ENCODE measurements at regions not wholly inside any gene's neighbourhood (a gene's known extent, or its start where the extent isn't known, plus 50 kb on each side); places are given as distances from the start of the nearest gene placed in this dataset.
A peak's percentile ranks its signal among the peaks of the same experiment; 100 is the strongest.
"Not testable (repeated sequence)": the region's sequence is repeated elsewhere in the genome, so short reads cannot be mapped to it uniquely, and the experiment has no call there.

DNA sequence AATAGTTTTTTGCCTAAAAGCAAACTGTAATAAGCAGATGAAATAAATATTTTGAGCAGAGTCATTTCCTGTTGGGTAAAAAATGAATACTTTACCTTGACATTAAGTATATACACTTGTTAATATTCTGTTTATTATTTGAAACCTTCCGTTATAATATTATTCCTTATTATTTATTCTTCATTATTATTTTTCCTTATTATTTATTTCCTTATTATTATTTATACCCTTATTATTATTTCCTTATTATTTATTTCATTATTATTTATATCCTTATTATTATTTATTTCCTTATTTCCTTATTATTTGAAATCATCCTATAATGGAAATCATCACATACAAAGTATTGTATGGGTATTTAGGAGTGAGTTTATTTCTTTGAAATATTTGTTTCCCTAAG is 232.2 kb upstream of the RBBP8 start:
- DNase-seq (ENCODE audit: low read depth), result no peak

DNA sequence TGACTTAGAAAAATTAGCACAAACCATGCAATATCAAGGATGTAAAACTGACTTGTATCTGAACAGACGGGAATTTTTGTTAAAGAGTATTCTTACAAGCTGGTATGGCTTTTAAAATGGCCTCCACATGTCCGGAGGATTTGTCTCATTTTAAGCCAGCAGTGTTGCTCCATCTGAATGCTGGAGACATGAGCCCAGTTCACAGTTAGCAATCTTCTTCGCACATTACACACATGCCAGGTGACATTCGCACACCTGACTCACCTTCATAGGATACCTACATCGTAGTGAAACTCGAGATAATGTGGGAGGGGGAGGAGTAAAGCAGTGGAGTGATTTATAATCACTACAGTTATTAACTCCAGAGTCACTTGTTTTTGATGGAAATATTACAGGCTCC is 231.8 kb upstream of the RBBP8 start:
- no peak for DNase-seq (ENCODE audit: low read depth)

GRCh38 chr18:22701795-22702194 is 231.3 kb upstream of the RBBP8 start:
- no peak for DNase-seq (ENCODE audit: low read depth)

GRCh38 chr18:22702806-22703205 is 230.3 kb upstream of the RBBP8 start:
- no peak for DNase-seq (ENCODE audit: low read depth)

- no peak for DNase-seq (ENCODE audit: low read depth)
Observed at GRCh38 chr18:22703883-22704585, 229.1 kb upstream of the RBBP8 start.

DNA sequence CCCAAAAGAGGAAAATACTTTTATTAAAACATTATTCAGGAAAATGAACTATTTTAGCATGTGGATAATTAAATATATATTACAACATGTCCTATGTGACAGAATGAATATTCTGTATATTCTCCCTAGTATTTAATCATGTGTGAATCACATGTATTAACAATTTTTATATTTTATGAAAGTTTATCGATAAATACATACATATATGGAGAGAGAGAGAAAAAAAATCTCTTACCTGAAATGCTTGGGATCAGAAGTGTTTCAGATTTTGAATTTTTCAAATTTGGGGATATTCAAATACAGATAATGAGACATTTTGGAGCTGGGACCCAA is 228.6 kb upstream of the RBBP8 start:
- DNase-seq (ENCODE audit: low read depth), result no peak

DNA sequence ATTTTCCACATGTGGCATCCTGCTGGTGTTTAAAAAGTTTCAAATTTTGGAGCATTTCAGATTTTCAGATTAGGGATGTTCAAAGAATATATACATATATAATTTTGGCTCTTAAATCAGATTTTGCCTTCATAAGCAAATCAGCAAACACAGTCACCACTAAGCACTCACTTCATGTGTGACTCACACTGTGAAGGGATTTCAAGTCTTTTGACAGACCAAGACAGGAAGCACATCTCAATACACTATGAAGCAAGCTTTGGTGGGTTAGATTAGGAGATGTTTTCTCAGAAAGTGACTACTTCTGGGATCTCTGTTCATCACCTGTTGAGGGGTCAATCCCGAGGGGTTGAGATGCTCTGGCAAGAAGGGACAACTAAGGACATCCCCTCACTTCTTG is 227.8 kb upstream of the RBBP8 start:
- DNase-seq (ENCODE audit: low read depth), result peak; percentile 55

DNA sequence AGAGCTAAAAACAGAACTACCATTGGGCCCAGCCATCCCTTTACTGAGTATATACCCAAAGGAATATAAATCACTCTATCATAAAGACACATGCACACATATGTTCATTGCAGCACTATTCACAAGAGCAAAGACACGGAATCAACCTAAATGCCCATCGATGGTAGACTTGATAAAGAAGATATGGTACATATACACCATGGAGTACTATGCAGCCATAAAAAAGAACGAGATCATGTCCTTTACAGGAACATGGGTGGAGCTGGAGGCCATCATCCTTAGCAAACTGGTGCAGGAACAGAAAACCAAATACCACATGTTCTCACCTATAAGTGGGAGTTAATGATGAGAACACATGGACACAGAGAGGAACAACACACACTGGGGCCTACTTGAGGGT is 227.1 kb upstream of the RBBP8 start:
- not testable (repeated sequence) for DNase-seq (ENCODE audit: low read depth)

GRCh38 chr18:22709288-22710060 is 223.7 kb upstream of the RBBP8 start:
- no peak for DNase-seq (ENCODE audit: low read depth)

DNA sequence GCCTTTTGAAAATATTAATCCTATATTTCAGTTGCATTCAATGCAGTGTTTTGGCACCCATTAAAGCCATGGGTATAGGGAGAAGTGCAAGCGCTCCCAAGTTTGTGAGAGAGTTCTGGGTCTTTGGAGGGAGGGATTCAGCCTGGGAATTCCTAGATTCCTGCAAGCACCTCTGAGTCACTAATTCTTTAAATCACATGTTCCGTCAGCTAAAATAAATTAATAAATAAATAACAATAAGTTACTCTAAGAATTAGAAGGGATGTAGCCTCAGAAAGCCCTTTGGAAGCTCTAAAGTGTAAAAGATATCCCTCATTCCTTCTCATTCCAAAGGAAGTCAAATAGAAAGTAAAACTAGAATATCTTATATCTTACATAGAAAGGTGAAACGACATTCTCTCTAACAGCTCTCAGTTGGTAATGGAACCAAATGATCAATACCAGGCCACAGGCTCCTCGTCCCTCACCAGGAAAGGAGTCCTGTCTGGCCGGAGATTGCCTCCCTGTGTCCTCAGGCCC is 222.4 kb upstream of the RBBP8 start:
- no peak for DNase-seq (ENCODE audit: low read depth)

DNA sequence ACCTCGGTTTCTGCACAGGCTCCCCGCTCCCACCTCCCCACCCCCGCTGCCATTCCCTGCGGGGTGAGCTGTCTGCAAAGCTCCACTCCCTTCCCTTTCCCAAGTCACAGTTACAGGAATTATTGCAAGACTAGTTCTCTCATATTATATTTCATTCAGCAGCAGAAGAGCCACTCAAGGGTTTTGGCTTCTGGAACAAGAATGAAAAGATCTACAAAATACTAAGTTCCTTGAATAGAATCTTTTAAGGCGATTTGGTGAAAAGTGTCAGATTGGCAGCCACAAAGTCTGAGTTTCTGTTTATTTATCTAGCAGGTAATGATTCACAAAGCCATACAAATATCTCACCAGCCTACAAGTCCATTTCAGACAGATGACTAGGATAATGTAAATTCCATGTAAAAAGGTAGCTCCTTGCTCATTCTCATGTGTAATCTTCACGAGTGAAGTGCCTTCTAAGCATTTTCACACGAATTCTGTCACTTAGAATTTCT is 221.9 kb upstream of the RBBP8 start:
- DNase-seq (ENCODE audit: low read depth), result peak; percentile 52

GRCh38 chr18:22713511-22713910 is 219.6 kb upstream of the RBBP8 start:
- no peak for DNase-seq (ENCODE audit: low read depth)

- DNase-seq (ENCODE audit: low read depth), result not testable (repeated sequence)
Observed at GRCh38 chr18:22717536-22717935, 215.6 kb upstream of the RBBP8 start.

- DNase-seq (ENCODE audit: low read depth), result no peak
Observed at GRCh38 chr18:22723221-22723620, 209.9 kb upstream of the RBBP8 start.

DNA sequence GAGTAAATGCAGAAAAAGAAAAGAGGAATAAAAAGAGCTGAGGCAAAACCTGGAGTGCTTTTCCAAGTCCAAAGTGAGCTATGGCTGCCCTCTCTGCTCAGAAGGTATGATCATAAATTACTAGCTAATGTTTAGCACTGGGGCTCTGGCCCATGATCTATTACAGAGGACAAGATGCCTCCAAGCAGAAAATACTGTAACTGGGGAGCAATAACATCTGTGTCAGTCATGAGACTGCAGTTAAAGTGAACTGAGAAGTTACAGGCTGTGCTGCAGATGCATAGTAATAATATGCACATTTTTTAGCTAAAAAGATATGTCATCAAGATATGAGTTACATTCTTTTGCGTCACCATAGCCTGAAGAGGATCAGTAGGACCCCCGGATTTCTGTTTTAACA is 209.4 kb upstream of the RBBP8 start:
- no peak for DNase-seq (ENCODE audit: low read depth)

- no peak for DNase-seq (ENCODE audit: low read depth)
Observed at GRCh38 chr18:22726469-22726868, 206.7 kb upstream of the RBBP8 start.

DNA sequence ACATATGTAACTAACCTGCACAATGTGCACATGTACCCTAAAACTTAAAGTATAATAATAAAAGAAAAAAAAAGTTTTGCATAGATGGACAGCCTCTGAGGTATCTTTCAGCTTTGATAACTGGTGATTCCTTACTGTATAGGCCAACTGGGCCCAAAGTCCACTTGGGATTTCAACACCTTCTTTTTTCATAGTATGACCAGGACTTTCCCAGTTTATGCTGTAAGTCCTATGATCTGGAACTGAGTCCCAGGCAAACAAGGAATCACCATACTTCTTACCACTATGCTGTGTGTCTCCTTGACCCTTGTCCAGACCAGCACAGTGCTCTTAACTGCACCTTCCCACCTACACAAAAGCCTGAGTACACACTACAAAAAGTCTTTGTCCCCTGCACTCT is 205.1 kb upstream of the RBBP8 start:
- DNase-seq (ENCODE audit: low read depth), result no peak

DNA sequence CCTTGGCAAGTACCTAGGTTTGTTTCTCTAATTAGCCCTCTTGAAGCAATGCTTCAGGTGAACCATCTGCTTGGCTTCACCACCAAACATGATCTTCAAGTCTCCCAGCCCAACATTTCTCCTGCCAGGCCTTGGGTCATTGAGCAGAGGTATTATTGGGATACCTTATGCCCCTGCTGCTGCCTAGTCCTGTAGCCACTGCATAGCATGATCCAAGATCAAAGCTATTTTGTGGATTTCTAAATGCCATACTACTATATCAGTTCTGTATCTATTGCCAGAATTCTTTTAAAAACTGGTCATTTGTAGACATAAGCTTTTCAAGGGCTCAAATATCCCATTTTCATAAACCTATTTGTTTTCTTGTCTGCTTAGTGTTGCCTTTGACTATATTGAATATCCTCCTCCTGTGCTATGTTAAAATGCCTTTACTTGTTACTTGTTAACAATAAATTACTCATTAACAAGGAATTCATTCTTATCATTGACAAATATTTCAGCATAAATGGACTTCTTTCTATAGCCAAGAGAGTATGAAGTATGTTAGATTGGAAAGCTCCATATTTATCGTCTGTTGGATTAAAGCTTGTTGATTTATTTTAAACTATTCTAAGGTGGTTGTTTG is 204.5 kb upstream of the RBBP8 start:
- no peak for DNase-seq (ENCODE audit: low read depth)

- DNase-seq (ENCODE audit: low read depth), result no peak
Observed at GRCh38 chr18:22731398-22731797, 201.7 kb upstream of the RBBP8 start.

DNA sequence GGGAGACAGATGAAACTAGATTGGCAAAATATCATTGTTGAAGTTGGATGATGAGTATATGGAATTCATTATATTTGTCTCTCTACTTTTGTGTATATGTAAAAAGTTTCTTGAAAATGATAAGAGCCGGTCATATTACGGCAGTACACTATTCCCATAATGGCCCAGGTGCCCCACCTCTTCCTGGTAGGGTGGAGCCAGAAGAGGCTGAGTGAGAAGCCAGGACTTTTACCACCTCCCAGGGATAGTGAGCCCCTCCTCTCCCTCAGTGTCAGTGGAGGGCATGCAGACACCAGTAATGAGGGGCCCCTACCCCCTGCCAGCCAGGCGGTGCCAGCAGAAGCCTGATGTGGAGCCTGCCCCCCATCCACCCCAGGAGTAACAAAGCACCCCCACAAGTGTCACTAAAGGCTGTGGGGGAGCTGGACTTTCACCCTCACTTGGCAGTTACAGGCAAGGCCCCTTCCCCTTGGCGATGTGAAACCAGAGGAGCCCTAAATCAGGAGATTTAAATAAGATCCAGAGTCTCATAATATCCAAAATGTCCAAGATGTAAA is 198.9 kb upstream of the RBBP8 start:
- no peak for DNase-seq (ENCODE audit: low read depth)

DNA sequence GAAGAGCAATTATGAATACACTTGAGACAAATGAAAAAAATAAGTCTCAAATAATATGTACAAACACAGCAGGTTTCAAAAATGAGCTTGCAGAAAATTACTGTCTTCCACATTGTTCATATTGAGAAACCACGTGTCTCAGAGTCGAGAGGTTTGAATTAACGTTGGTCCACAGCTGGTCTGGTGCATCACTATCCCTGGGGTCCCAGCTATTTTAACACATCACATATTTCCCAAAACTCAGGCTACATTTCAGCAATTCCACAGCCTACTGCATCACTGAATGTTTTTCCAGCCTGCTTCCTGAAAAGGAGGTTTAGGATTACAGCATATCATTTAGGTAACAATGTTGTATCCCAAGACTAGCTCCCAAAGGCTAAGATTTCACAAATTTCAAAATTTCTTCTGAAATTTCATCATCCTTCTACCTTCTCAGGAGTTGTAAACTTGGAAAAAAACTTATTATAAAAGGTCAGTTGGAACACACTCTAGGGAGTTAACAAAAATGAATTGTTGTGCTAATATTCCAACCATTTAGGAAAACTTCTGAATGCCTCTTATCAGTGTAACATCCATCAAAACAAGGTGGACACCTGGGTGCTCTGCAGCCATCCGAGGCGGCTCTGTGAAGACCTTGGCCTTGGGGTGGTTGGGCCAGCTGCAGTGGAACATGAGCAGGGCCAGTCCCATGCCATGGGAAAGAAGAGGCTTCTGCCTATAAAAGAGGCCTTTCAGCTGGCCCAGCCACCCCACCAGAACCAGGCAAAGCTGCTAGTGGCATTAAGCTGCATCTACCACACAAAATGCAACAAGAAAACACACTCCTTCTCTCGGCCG is 198.1 kb upstream of the RBBP8 start:
- no peak for DNase-seq (ENCODE audit: low read depth)

DNA sequence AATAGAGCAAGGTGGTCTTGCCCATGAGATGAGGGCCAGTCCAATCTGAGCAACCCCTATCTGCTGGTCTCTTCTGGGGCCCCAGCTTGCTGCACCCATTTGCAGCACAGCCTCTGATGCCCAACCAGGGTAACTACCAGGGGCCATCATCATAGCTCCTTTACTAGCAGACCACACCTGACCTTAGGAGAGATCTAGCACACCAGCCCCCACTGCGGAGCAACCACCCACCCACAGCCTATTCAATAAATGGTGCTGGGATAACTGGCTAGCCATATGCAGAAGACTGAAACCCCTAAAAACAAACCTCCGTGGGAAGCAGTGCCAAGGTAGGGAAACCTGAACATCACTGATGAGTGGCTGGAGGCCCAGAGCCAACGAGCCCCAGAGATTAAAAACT is 196.1 kb upstream of the RBBP8 start:
- no peak for DNase-seq (ENCODE audit: low read depth)
